HEK293T (cell line): ENCODE measurements at regions not wholly inside any gene's neighbourhood (a gene's known extent, or its start where the extent isn't known, plus 50 kb on each side); places are given as distances from the start of the nearest gene placed in this dataset.

ENCODE experiments used
- BHLHE40 ChIP-seq: fragments of 450-650 bp; IDR thresholded peaks from 2 replicates; pipeline ENCODE4 v1.6.1; 2016; ENCODE audit warnings: mild to moderate bottlenecking, moderate library complexity, borderline replicate concordance
- CTBP1 ChIP-seq: fragments of 450-650 bp; IDR thresholded peaks from 2 replicates; pipeline ENCODE4 v1.6.1; 2016; ENCODE audit warnings: borderline replicate concordance
- ELF4 ChIP-seq: fragments of 450-650 bp; IDR thresholded peaks from 2 replicates; pipeline ENCODE4 v1.6.1; 2017; ENCODE audit warnings: antibody characterized with exemption
- FOXA1 ChIP-seq: fragments of 450-650 bp; IDR thresholded peaks from 2 replicates; pipeline ENCODE4 v1.6.1; 2016; ENCODE audit warnings: mild to moderate bottlenecking
- NFRKB ChIP-seq: fragments of 450-650 bp; IDR thresholded peaks from 2 replicates; pipeline ENCODE4 v1.6.1; 2016; ENCODE audit warnings: mild to moderate bottlenecking, moderate library complexity
- SP1 ChIP-seq: fragments of 450-650 bp; IDR thresholded peaks from 2 replicates; pipeline ENCODE4 v1.6.1; 2017
- TF ChIP-seq, protein P1 (sequence below): fragments of 450-650 bp; IDR thresholded peaks from 2 replicates; pipeline ENCODE4 v1.6.1; 2016

DNA sequence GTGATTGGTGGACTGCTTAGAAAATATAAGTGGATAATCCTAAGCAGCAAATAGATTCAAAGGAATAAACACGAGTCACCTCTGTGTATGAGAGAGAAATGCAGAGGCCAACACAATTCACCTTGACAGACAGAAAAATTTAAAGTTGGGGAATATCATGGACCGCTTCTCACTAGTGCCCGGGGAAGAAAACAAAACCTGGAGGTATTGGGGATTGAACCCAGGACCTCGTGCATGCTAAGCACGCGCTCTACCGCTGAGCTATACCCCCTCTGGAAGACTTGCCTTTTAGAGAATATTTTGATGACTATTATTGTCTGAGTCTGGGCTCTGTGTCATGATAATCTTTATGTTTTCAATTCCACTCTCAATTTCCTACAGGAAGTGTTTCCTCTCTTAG lies 111.9 kb downstream of the TRIM27 start:
- no peak for TF ChIP-seq NFRKB
- TF ChIP-seq SP1: no peak
- no peak for TF ChIP-seq BHLHE40
- no peak for TF ChIP-seq CTBP1
- no peak for TF ChIP-seq FOXA1
- no peak for TF ChIP-seq ELF4
- TF ChIP-seq, protein P1, sequence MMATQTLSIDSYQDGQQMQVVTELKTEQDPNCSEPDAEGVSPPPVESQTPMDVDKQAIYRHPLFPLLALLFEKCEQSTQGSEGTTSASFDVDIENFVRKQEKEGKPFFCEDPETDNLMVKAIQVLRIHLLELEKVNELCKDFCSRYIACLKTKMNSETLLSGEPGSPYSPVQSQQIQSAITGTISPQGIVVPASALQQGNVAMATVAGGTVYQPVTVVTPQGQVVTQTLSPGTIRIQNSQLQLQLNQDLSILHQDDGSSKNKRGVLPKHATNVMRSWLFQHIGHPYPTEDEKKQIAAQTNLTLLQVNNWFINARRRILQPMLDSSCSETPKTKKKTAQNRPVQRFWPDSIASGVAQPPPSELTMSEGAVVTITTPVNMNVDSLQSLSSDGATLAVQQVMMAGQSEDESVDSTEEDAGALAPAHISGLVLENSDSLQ: no peak
